Left lung (tissue), 4 donors: ENCODE measurements at regions not wholly inside any gene's neighbourhood (a gene's known extent, or its start where the extent isn't known, plus 50 kb on each side); places are given as distances from the start of the nearest gene placed in this dataset.

Experiments used
- ATAC-seq: fragments of 200-7000 bp; cut with Tn5 transposase; one replicate; pipeline ENCODE4 v1.9.1; 2020; ENCODE audit warnings: moderate library complexity
- DNase-seq, 4 donors: peaks; one replicate each; pipeline ENCODE4 v3.0.0-alpha.2; 2013 to 2020
- H3K27ac ChIP-seq, 2 donors: fragments of 200-600 bp; sonication (generic) in 1 of 2; one replicate each; pipeline versions ENCODE4 v1.5.0 to v1.8.0; 2020 to 2021
- H3K27me3 ChIP-seq, 2 donors: fragments of 200-600 bp; sonication (generic) in 1 of 2; one replicate each; pipeline versions ENCODE4 v1.5.0 to v1.8.0; 2020 to 2021
- H3K36me3 ChIP-seq, 2 donors: fragments of 200-600 bp; sonication (generic) in 1 of 2; one replicate each; pipeline versions ENCODE4 v1.5.0 to v1.8.0; 2020 to 2021
- H3K4me1 ChIP-seq, 2 donors: fragments of 200-600 bp; one replicate each; pipeline ENCODE4 v1.8.0; 2021
- H3K4me3 ChIP-seq, 2 donors: fragments of 200-600 bp; sonication (generic) in 1 of 2; one replicate each; pipeline versions ENCODE4 v1.5.0 to v1.8.0; 2020 to 2021; ENCODE audit warnings: mild to moderate bottlenecking in 1 of 2
- H3K9me3 ChIP-seq, 2 donors: fragments of 200-600 bp; sonication (generic) in 1 of 2; one replicate each; pipeline versions ENCODE4 v1.5.0 to v1.8.0; 2020 to 2021
- intact Hi-C, 2 donors: fragments of 100-400 bp; cut with DNase I; formaldehyde crosslinking; loops; one replicate each; pipeline versions ENCODE4 v1.11.2 to v1.14.2; 2022
- TF ChIP-seq, protein P1 (sequence below), 2 donors: fragments of 200-600 bp; sonication (generic) in 1 of 2; IDR thresholded peaks; one replicate each; pipeline versions ENCODE4 v1.5.0 to v1.8.0; 2021; ENCODE audit warnings: antibody characterized with exemption in 2 of 2
- donor health status: DM: no; HTN: yes; CAD: no.
- donor health status: DM: no; HTN: no; CAD: no.

- TF ChIP-seq, protein P1, sequence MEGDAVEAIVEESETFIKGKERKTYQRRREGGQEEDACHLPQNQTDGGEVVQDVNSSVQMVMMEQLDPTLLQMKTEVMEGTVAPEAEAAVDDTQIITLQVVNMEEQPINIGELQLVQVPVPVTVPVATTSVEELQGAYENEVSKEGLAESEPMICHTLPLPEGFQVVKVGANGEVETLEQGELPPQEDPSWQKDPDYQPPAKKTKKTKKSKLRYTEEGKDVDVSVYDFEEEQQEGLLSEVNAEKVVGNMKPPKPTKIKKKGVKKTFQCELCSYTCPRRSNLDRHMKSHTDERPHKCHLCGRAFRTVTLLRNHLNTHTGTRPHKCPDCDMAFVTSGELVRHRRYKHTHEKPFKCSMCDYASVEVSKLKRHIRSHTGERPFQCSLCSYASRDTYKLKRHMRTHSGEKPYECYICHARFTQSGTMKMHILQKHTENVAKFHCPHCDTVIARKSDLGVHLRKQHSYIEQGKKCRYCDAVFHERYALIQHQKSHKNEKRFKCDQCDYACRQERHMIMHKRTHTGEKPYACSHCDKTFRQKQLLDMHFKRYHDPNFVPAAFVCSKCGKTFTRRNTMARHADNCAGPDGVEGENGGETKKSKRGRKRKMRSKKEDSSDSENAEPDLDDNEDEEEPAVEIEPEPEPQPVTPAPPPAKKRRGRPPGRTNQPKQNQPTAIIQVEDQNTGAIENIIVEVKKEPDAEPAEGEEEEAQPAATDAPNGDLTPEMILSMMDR (IDR thresholded peaks at IDR 0.05) = no peak
- Histone ChIP-seq H3K9me3 (peaks cover 0 to 1% of the 10 kb centered on the region in 2 donors), H3K27ac (no peak overlapping the region), H3K36me3 (no peaks in the 10 kb centered on the region), H3K4me1 (no peaks in the 10 kb centered on the region), H3K4me3 (no peak overlapping the region), H3K27me3 (no peaks in the 10 kb centered on the region)
- DNase-seq = no peak
- ATAC-seq = no peak
- intact Hi-C loops = no loop called here
Observed at GRCh38 chr14:96956464-96957239, 159.5 kb downstream of the VRK1 start.

- no peak overlapping the region for H3K4me3 ChIP-seq
- no peak overlapping the region for H3K27ac ChIP-seq
- TF ChIP-seq, protein P1 (IDR thresholded peaks at IDR 0.05) = no peak
- no peaks in the 10 kb centered on the region for H3K27me3 ChIP-seq
- no peaks in the 10 kb centered on the region for H3K36me3 ChIP-seq
- DNase-seq (no peak), ATAC-seq (no peak)
- H3K4me1 ChIP-seq = peaks cover 0 to 13% of the 10 kb centered on the region in 2 donors
- peaks cover 0 to 13% of the 10 kb centered on the region in 2 donors for H3K9me3 ChIP-seq
- intact Hi-C loops = no loop called here
Observed at GRCh38 chr14:96958057-96958456, 160.9 kb downstream of the VRK1 start.

GRCh38 chr14:96959992-96960391, 162.8 kb downstream of the VRK1 start:
- Histone ChIP-seq H3K4me3 (no peak overlapping the region), H3K4me1 (peaks cover 0 to 14% of the 10 kb centered on the region in 2 donors), H3K9me3 (peaks cover 0 to 17% of the 10 kb centered on the region in 2 donors), H3K36me3 (no peaks in the 10 kb centered on the region), H3K27ac (no peak overlapping the region), H3K27me3 (no peaks in the 10 kb centered on the region)
- intact Hi-C loops = no loop called here
- ATAC-seq (no peak), DNase-seq (no peak)
- TF ChIP-seq, protein P1 (IDR thresholded peaks at IDR 0.05) = no peak

DNA sequence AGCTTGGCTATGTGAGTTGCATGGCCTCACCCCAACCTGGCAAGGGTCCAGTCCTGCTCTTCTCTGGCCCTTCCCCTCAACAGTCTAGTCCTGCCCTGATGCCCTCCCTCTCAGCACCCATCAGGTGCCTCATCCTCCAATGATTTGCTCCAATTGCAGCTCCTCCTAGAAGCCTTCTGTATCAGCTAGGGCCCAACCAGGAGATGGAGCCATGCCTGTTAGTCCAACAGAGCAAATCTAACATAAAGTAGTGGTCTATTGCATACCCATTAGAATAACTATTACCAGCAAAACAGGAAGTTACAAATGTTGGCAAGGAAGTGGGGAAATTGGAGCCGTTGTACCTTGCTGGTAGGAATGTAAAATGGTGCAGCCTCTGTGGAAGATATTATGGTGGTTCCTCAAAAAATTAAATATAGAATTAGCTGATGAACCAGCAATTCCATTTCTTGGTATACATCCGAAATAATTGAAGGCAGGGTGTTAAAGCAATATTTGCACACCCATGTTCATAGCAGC, 163.5 kb downstream of the VRK1 start:
- DNase-seq (no peak), ATAC-seq (no peak)
- peaks cover 0 to 14% of the 10 kb centered on the region in 2 donors for H3K4me1 ChIP-seq

GRCh38 chr14:96961895-96962294, 164.7 kb downstream of the VRK1 start:
- DNase-seq (no peak), ATAC-seq (no peak)
- Histone ChIP-seq H3K27ac (peak overlapping the region in 1 of 2 donors; percentile 81), H3K4me3 (no peak overlapping the region), H3K4me1 (peaks cover 0 to 14% of the 10 kb centered on the region in 2 donors), H3K36me3 (no peaks in the 10 kb centered on the region), H3K27me3 (no peaks in the 10 kb centered on the region), H3K9me3 (peaks cover 0 to 17% of the 10 kb centered on the region in 2 donors)
- TF ChIP-seq, protein P1 (IDR thresholded peaks at IDR 0.05) = no peak
- intact Hi-C loops = no loop called here

More for the DNA sequence above, 163.5 kb downstream of the VRK1 start:
- TF ChIP-seq, protein P1 (IDR thresholded peaks at IDR 0.05) = no peak
- Histone ChIP-seq H3K36me3 (no peaks in the 10 kb centered on the region), H3K27ac (peak overlapping the region in 1 of 2 donors; percentile 9), H3K4me3 (no peak overlapping the region), H3K27me3 (no peaks in the 10 kb centered on the region), H3K9me3 (peaks cover 0 to 17% of the 10 kb centered on the region in 2 donors)
- intact Hi-C loops = no loop called here
